GM19043 (cell line): ENCODE measurements at regions not wholly inside any gene's neighbourhood (a gene's known extent, or its start where the extent isn't known, plus 50 kb on each side); places are given as distances from the start of the nearest gene placed in this dataset.

ENCODE experiments used
- ATAC-seq: cut with Tn5 transposase; IDR thresholded peaks from one replicate; pipeline ENCODE4 v1.9.1; 2021; ENCODE audit warnings: low read depth; ENCODE audit not compliant: unreplicated experiment

DNA sequence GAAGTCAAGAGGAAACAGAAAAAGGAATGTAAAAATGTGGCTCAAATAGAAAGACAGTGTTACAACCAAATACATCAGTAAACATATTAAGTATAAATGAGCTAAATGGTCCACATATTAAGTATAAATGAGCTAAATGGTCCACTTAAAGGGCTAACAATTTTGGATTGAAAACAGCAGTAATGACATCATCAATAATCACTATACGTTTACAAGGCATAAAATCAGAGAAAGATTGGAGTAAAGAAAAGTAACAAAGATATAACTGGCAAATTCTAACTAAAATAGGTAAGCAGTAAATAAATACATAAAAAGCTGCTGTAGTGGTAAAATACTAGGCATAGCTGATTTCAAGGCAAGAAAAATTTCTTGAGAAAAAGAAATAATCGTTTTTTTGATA is 1298.4 kb upstream of the CELF2 start:
- ATAC-seq: no peak

DNA sequence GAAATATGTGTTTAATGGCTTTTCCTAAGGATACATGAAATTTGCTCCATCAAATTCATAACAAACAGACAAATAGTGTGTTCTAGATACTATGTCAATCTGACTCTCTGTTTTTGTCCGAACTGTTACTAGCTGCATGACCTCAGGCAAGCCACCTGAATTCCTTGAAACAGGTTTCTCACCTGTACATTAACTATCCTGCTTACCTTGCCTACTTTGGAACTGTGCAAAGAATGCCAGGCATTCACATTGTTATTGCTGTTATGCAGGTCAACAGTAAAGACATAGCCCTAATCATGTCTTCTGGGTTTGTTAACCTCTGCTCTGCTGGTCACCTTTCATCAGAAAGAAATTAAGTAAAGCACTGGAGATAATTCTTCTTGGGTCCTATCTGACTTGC is 1283.9 kb upstream of the CELF2 start:
- ATAC-seq: no peak

DNA sequence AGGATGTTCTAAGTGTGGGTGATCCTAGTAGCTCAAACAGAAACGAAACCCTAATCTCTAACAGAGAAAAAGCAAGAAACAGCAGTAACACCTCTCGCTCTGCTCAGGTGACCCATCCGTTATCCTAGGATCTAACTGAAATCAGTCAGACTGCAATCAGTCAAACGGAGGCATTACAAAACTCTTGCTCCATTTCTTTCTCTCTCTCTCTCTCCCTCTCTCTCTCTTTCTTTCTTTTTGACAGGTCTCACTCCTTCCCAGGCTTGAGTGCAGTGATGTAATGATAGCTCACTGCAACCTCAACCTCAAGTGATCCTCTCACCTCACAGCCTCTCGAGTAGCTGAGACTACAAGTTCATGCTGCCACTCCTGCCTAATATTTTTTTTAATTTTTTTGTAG is 1283.5 kb upstream of the CELF2 start:
- no peak for ATAC-seq

DNA sequence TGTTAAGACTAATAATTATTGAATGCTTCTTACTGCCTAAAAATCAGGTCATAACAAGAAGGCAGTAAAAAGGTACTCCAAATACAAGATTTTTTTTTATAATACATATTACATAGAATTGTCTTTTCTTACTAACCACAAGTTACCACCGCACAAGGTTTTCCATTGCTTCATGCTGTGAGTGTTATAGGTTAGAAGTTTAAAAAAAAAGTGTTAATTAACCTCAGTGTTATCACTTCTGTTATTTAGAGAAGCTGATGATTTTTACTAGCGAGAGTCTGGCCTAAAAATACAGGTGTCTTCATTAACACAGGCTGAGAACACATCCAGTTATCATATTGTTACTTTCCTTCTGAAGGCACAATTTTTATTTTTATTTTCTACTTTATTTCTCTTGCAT is 1281.9 kb upstream of the CELF2 start:
- no peak for ATAC-seq

DNA sequence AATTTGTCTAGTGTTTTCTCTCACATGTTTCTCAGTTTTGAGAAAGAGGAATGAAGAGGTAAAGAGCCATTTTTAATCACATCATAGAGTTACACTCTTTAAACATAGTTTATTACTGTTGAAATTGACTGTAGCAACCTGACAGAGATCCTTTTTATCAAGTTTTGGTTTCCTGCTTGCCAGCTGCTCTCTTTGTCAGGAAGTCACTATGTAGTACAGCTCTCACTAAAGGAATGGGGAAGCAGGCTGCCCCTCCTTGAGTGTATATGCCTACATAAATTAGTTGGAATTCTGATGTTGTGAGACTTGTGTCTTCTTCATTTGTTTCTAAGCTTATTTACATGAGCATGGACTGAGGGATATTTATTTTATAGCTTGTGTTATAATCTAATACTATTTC is 1274.0 kb upstream of the CELF2 start:
- no peak for ATAC-seq

DNA sequence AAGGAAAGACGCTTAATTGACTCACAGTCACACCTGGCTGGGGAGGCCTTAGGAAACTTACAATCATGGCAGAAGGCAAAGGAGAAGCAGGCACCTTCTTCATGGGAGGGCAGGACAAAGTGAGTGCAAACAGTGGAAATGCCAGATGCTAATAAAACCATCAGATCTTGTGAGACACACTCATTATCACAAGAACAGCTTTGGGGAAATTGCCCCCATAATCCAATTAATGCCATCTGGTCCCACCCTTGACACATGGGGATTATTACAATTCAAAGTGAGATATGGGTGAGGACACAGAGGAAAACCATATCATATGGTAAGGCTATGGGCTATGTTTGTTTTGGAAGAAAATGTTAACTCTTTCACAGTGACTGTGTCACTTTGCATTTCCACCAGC is 1272.5 kb upstream of the CELF2 start:
- ATAC-seq: no peak

DNA sequence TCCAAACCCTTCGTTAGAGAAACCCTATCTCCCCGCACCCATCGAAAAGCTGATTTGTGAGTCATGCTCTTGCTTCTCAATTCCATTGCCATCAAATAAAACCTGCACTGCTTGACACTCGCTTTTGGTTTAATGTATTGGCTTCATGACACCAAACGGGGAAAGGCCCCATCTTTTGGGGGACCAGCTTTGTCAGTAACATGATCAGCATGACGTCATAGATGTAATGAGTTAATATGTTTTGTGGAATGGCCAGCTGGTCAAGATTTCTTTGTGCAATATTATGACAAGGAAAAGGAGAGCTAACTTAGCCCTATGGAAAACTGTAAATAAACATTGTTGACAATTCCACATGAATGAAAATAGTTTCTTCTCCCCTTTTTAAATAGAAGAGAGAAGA is 1260.5 kb upstream of the CELF2 start:
- ATAC-seq: no peak

DNA sequence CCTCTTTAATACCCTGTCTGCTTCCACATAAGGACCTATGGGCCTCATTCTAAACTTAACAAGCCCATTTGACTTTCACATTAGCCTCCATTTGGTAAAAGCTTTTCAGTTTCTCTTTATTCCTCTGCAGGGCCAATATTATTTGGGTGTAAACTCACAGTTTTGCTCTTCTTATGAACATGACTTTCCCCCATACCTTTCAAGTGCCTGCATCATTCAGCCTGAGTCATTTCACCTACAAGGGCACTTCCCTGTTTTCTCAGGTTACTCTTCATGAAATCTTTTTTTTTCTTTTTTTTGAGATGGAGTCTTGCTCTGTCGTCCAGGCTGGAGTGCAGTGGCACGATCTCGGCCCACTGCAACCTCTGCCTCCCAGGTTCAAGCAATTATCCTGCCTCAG is 1258.1 kb upstream of the CELF2 start:
- ATAC-seq: no peak

DNA sequence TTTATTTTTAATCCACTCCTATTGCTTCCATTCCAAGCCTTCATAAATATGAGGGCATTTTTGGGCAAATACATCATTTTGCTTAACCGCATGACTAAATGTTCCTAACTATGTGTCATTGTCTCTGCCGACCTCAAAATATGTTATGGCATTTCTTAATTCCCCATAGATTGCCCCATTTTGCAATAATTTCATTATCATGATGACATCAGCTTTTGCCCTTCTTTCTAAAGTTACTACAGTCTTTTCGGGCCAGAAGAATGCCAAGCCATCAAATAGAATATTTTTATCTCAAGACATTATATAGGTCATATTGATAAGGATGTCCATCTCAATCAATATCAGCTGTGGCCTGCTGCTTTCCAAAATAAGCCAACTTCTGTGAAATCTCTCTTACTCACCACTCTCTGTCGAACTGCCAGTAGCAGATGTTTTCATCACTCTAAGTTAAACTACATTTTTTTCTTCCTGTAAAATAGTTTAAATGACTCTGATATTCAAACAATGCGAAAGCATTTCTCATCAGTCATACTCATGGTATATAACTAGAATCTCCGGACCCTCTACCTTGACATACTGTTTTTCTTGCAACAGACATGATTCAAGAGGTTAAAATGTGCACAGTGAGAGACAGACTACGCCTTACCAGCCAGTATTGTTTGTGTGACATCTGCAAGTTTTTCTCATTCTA is 1254.6 kb upstream of the CELF2 start:
- ATAC-seq: no peak

DNA sequence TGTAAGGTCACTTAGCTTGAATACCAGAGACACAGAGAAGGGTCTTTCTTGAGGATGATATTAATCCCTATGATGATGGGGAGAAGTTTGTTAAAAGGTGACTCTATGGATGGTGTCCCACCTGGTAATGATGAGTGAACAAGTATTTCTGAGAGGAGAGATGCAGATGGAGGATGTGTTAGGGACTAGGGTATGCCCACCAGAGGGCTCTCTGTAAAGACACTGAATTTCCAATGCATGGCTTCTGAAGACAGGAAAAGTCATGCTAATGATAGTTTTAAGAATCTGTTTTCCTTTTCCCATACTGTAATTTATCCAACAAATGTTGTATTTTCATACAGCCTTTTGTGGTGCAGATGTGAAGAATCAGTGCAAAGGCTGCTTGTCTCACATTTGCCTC is 1250.9 kb upstream of the CELF2 start:
- no peak for ATAC-seq

DNA sequence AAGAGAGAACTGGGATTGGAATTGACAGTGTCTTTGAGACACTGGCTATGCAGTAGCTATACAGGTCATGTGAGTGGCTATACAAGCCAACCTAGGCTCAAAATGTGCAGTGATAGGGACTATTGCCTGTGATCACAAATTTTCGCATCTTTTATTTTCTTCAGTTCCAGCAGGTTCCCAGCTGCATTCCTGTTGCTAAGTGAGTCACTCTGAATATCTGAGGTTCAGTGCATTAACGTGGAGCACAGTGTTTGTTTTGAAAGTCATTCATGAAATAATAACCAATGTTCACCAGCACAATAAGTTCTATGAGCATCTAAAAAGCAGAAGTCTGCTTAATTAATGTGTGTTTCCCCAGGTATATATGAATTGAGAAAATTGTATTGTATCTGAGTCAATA is 1236.0 kb upstream of the CELF2 start:
- ATAC-seq: no peak

DNA sequence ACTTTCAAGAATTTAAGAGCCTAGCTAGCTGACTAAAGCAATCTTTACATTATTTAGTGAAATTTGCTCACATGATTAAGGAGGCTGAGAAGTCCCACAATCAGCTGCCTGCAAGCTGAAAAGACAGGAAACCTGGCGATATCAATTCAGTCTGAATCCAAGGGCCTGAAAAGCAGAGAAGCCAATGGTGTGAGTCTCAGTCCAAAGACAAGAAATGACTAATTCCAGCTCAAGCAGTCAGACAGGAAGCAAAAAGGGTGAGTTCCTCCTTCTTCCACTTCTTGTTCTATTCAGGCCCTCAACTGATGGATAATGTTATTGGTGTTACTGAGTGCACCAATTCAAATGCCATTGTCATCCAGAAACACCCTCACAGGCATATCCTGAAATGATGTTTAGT is 1231.6 kb upstream of the CELF2 start:
- no peak for ATAC-seq

DNA sequence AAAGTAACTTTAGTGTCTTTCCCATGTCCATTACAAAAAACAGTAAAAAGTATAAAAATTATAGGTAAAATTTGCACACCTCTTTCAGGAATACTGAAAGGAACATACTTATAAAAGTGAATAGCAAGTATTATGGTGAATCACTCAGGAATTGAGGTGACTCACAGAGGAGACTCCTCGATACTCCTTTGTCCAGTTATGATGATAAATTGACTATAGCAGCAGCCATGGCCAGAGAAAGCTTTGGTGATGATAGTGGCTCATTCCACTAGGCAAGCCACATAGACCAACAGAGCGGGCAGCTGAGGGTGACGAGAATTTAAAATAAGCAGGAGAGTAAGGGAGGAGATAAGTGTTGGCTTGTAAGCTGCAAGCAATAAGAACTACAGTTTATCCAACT is 1231.1 kb upstream of the CELF2 start:
- no peak for ATAC-seq

DNA sequence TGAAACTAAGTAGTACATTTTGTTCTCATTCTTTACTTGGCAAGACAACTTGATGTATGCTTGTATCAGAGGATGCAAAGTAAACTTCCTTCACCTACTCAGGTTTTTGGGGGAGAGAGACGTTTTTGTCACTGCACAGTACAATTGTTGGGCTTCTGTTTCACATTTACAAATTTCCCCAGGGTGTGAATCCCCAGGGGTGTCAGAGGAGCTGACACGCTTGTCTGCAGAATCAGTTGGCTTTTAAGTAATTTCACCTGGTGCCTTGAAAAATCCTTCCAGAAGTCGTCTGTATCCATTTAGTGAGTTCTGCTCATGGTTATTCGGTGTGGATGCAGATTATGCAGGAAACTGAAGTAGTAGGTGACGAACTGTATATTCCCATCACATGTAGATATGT is 1227.7 kb upstream of the CELF2 start:
- no peak for ATAC-seq

DNA sequence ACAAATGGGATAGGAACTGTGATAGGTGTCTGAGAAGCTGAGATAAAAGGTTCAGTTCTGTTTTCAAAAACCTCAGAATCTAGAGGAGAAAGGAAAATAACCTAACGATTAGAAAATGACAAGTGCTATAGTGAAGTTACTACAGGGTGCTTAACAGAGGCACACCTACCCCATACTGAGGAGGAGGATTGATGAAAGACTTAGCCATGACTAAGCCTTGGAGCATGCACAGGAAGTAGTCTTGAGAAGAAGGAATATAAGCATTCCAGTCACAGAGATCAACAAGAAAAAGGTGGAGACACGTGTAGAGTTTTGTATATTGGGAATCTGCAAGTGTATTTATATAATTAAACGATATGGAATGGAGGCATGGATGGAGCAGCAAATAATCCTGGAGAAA is 1225.5 kb upstream of the CELF2 start:
- no peak for ATAC-seq

DNA sequence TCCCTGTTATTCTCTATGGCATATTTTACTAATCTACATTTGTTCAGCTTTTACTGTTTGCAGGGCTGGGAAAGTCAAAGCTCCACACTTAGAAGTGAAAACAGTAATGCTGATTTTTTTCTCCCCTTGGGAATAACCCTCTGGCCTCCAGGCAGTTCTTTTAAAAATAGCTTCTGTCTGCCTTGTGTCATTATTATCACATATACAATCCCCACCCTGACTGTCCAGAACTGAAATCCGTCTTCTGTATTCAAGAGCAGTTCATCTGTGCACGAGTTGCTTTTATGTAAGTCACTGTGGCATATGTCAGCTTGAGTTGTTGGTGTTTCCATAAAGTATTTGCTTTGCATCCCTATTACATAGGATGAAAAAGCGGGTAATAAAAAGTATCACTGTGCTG is 1221.1 kb upstream of the CELF2 start:
- ATAC-seq: no peak

DNA sequence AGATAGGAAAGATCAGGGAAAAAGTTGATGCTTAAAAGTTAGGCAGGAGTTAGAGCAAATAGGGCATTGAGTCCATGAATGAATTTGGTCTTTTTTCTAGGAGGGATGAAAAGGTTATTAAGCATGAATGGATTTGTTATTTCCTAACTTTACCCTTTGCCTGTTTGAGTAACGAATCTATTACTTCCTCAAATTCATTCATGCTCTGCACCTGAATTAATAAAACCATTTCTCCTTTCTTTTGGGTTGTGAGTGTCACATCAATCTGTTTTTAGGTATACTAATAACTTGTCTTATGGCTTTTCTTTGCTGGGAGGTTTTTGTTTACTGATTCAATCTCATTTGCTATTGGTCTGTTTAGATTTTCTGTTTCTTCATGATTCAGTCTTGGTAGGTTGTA is 1217.7 kb upstream of the CELF2 start:
- no peak for ATAC-seq

DNA sequence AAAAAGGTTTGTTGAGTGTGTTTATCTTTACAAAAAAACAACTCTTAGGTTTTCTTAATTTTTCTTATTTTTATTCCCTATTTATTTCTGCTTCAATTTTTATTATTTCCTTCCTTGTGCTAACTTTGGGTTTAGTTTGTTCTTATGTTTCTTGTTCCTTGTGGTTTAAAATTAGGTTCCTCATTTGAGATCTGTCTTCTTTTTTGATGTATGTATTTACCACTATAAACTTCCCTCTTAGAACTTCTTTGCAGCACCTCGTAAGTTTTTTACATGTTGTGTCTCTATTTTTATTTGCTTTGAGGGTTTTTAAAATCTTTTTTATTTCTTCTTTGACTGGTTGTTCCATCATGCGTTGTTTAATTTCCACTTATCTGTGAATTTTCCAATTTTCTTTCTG is 1217.1 kb upstream of the CELF2 start:
- ATAC-seq: no peak

DNA sequence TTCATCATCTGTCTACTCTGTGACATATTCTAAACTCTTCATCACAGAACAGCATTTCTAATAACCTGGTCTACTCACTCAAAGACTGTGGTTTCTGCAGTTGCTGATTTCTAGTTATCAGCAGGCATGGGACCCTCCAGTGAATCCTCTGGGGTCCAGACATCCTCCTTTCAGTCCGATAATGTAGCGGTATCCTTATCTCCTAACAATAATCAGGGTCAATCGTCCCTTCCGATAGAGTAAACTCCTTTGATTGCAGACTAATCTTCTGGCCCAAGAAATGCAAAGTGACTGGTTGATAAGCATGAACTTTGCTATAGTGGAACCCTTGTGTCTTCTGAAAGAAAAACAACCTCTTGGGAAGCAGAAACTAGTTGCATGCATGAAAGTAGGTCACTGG is 1209.8 kb upstream of the CELF2 start:
- ATAC-seq: no peak

DNA sequence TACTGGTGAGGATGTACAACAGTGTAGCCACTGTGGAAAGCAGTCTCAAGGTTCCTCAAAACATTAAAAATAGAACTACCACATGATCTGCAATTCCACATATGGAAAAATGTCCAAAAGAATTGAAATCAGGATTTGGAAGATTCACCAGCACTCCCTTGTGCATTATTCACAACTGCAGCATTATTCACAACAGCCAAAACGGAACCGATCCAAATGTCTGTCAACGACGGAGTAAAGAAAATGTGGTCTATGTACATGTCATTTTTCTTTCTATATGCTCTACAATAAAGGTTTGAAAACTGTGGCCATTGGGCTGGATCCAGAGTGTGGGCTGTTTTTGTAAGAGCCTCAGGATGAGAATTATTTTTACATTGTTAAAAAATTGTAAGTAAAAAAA is 1206.1 kb upstream of the CELF2 start:
- no peak for ATAC-seq

DNA sequence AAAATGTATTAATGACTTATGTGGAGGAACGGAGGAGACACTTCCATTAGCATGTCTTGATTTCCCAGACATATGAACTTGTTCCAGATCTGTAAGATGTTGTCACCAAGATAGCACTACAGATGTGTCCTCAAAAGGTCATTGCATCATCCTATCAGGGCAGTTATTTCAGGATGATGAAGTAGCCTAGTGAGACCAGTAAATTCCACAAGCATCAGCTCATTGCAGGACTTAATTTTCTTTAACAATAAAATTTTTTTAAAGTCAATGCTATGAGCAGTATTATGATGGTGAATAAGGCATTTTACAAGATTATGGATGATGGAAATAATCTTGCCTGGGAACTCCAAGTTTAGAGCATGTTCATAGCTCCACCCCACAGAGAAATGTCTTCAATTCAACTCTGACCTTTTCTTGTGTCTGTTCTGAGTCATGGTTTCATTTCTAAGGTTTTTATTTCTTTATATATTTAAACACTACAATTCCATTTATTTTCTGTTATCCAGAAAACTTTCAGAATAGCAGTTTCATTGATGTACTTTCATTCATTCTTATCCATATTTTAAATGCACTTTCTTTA is 1203.3 kb upstream of the CELF2 start:
- no peak for ATAC-seq

DNA sequence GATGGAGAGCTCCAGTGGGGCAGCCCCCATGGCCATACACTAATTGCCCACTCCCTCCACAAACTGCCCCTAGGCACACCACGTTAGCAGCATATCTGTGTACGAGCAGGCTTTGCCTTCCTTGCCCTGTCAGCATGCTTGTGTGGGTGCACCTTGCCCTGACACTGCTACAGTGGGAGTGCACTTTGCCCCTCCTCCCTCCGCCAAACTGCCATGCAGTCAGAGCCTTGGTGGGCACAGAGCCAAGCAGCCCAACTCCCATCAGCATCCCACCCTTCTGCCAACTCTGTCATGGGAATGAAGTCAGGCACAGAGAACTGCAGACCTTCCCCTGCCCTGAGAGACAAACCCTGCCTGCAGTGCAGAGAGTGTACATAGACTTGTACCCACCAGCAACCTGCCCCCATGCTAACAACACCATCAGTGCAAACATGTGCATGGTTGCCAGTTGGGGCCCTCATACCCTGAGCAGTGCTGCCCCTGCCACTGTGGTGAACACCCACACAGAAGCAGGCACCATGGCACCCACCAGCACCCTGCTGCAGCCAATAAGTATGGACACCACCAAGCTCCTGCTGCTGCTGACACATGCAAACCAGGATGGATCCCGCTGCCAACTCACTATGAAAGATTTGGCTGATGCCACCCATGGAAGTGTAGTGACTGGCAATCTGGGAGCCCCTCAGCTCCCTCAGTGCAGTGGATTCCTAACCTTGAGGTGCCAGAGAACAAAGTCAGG is 1197.7 kb upstream of the CELF2 start:
- ATAC-seq: no peak
